ENCODE measurements at regions not wholly inside any gene's neighbourhood (a gene's known extent, or its start where the extent isn't known, plus 50 kb on each side); places are given as distances from the start of the nearest gene placed in this dataset.

DNA sequence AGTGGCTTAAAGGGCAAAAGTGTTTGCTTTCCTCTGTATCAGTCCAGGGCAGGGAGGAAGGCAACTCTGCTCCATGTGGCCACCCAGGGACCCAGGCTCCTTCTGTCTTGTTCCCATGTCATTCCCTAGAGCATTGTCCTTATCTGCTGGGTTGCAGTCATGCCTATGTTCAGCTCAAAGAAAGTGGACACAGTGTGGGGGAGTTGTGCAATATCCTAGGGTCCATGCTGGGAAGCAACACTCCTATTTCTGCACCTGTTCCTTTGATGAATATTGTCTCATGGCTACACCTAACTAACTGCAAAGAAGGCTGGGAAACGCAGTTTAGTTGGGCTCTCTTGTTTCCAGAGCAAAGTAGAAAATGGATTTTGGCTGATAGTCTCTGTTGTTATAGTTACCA is 107.0 kb upstream of the OTUD4 start:
- Histone ChIP-seq H3K4me3 (ENCODE audit: insufficient read length, low read depth) (no peak overlapping the region), H3K9ac (ENCODE audit: insufficient read length, low read depth) (no peak overlapping the region), H3K9me3 (ENCODE audit: insufficient read depth, low read length) (no peaks in the 10 kb centered on the region), H3K36me3 (ENCODE audit: insufficient read depth, insufficient read length, low read length) (no peaks in the 10 kb centered on the region), H3K4me1 (ENCODE audit: insufficient read depth, insufficient read length) (no peaks in the 10 kb centered on the region), H3K27me3 (ENCODE audit: insufficient read depth, insufficient read length) (no peaks in the 10 kb centered on the region)
- no peak for DNase-seq (ENCODE audit: low read depth, low spot score)
- TF ChIP-seq SUZ12 (IDR thresholded peaks at IDR 0.05; ENCODE audit: extremely low read depth, insufficient read depth, insufficient read length) (no peak), ZNF274 (IDR thresholded peaks at IDR 0.05; ENCODE audit: low read depth, low read length) (no peak), YY1 (IDR thresholded peaks at IDR 0.05; ENCODE audit: insufficient read depth, insufficient read length) (no peak)

DNA sequence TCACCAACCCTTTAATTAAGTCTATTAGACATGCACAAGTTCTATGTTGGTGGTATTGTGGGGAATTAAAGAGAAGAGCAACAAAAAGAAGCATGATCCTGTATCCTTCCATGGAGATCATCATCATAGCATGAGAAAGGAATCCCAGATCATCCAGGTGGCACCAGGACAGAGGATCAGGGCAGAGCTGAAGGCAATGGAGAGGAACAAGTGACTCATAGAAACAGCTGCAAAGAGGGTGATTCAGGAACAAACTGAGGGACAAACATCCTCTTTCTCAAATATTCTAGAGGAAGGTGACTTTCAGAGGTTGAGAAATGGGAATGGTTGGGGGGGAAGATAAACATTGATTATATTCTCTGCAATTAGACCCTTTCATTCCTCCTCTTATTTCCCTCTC is 105.5 kb upstream of the OTUD4 start:
- Histone ChIP-seq H3K36me3 (ENCODE audit: insufficient read depth, insufficient read length, low read length) (no peaks in the 10 kb centered on the region), H3K4me3 (ENCODE audit: insufficient read length, low read depth) (no peak overlapping the region), H3K27me3 (ENCODE audit: insufficient read depth, insufficient read length) (no peaks in the 10 kb centered on the region), H3K9me3 (ENCODE audit: insufficient read depth, low read length) (no peaks in the 10 kb centered on the region), H3K4me1 (ENCODE audit: insufficient read depth, insufficient read length) (no peaks in the 10 kb centered on the region), H3K9ac (ENCODE audit: insufficient read length, low read depth) (no peak overlapping the region)
- DNase-seq (ENCODE audit: low read depth, low spot score) = no peak
- TF ChIP-seq ZNF274 (IDR thresholded peaks at IDR 0.05; ENCODE audit: low read depth, low read length) (no peak), SUZ12 (IDR thresholded peaks at IDR 0.05; ENCODE audit: extremely low read depth, insufficient read depth, insufficient read length) (no peak), YY1 (IDR thresholded peaks at IDR 0.05; ENCODE audit: insufficient read depth, insufficient read length) (no peak)

DNA sequence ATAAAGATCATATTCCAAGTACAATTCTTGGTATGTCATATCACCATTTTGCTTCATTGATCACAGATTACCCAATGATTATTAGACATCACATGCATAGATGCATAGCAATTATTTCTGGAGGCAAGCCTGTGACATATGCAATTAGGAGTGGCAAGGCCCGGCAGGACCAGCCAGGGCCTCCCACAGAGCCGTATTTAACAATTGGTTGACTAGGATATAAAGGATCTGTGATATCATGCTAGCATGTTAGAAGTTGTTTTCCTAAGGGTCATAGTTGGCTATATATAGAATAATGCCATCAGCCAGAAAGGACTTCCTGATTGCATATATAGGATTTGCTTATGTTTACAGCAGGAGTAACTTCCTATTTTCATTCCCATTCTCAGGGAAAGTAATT is 103.5 kb upstream of the OTUD4 start:
- Histone ChIP-seq H3K9ac (ENCODE audit: insufficient read length, low read depth) (no peak overlapping the region), H3K4me3 (ENCODE audit: insufficient read length, low read depth) (no peak overlapping the region), H3K27me3 (ENCODE audit: insufficient read depth, insufficient read length) (no peaks in the 10 kb centered on the region), H3K9me3 (ENCODE audit: insufficient read depth, low read length) (no peaks in the 10 kb centered on the region), H3K4me1 (ENCODE audit: insufficient read depth, insufficient read length) (no peaks in the 10 kb centered on the region), H3K36me3 (ENCODE audit: insufficient read depth, insufficient read length, low read length) (no peaks in the 10 kb centered on the region)
- no peak for DNase-seq (ENCODE audit: low read depth, low spot score)
- TF ChIP-seq SUZ12 (IDR thresholded peaks at IDR 0.05; ENCODE audit: extremely low read depth, insufficient read depth, insufficient read length) = no peak
- no peak for TF ChIP-seq YY1 (IDR thresholded peaks at IDR 0.05; ENCODE audit: insufficient read depth, insufficient read length)
- TF ChIP-seq ZNF274 (IDR thresholded peaks at IDR 0.05; ENCODE audit: low read depth, low read length) = no peak

DNA sequence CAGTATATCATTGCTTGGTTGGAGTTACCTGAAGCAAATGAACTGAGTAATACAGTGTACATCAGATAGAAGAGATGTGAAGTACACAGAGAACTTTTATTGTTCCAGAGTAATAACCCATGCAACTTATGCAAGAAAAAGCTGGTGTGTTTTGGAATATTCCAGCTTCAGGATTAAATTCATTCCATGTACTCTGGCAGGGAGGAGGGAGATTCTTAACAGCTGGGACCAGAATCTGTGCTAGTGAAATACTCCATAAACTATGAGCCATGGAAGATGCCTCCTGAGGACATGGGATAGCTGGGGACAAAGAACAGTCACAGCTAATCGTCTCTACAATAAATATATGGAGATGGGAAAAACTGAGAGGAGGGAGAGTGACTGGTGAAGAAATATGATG is 101.6 kb upstream of the OTUD4 start:
- DNase-seq (ENCODE audit: low read depth, low spot score) = no peak
- no peaks in the 10 kb centered on the region for H3K27me3 ChIP-seq (ENCODE audit: insufficient read depth, insufficient read length)
- no peak overlapping the region for H3K4me3 ChIP-seq (ENCODE audit: insufficient read length, low read depth)
- H3K9me3 ChIP-seq (ENCODE audit: insufficient read depth, low read length) = no peaks in the 10 kb centered on the region
- H3K9ac ChIP-seq (ENCODE audit: insufficient read length, low read depth) = no peak overlapping the region
- TF ChIP-seq YY1 (IDR thresholded peaks at IDR 0.05; ENCODE audit: insufficient read depth, insufficient read length) (no peak), ZNF274 (IDR thresholded peaks at IDR 0.05; ENCODE audit: low read depth, low read length) (no peak), SUZ12 (IDR thresholded peaks at IDR 0.05; ENCODE audit: extremely low read depth, insufficient read depth, insufficient read length) (no peak)
- no peaks in the 10 kb centered on the region for H3K36me3 ChIP-seq (ENCODE audit: insufficient read depth, insufficient read length, low read length)
- H3K4me1 ChIP-seq (ENCODE audit: insufficient read depth, insufficient read length) = no peaks in the 10 kb centered on the region

DNA sequence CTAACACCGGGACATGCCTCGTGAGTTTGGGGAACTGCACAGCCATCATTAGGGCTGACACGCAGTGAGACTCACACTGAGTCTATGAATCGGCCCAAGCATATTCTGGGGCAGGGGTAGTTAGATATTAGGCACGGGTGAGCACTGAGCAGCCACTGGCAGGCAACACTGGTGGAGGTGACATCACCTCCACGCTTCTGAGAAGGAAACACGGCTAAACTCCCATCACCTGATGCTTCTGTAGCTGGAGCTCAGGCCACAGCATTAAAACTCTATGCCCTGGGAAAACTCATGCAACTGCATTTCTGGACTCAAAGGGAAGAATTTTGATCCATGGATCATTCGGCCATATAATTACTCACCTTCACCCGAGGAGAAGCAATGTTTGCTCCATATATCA is 100.8 kb upstream of the OTUD4 start:
- Histone ChIP-seq H3K36me3 (ENCODE audit: insufficient read depth, insufficient read length, low read length) (no peaks in the 10 kb centered on the region), H3K4me1 (ENCODE audit: insufficient read depth, insufficient read length) (no peaks in the 10 kb centered on the region), H3K9me3 (ENCODE audit: insufficient read depth, low read length) (no peaks in the 10 kb centered on the region), H3K27me3 (ENCODE audit: insufficient read depth, insufficient read length) (no peaks in the 10 kb centered on the region), H3K9ac (ENCODE audit: insufficient read length, low read depth) (no peak overlapping the region), H3K4me3 (ENCODE audit: insufficient read length, low read depth) (no peak overlapping the region)
- DNase-seq (ENCODE audit: low read depth, low spot score) = no peak
- no peak for TF ChIP-seq YY1 (IDR thresholded peaks at IDR 0.05; ENCODE audit: insufficient read depth, insufficient read length)
- TF ChIP-seq ZNF274 (IDR thresholded peaks at IDR 0.05; ENCODE audit: low read depth, low read length) = no peak
- no peak for TF ChIP-seq SUZ12 (IDR thresholded peaks at IDR 0.05; ENCODE audit: extremely low read depth, insufficient read depth, insufficient read length)

DNA sequence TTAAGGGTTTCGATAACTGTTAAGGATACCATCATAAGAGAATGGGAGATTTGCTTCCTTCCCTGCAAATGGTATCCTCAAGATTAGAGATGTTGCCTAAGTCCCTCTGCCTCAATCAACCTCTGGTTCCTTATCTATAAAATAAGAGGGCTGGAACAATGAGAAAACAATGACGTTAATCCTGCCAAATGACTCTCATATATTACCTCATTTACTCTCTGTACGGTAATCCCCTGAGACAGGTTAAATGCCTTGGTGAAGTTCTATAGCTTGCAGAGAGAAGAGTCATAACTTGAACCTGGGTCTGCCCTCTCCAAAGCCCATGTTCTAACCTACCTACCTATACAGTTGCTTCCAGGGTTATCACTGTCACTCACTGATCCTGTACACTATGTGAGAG is 100.2 kb upstream of the OTUD4 start:
- Histone ChIP-seq H3K4me3 (ENCODE audit: insufficient read length, low read depth) (no peak overlapping the region), H3K27me3 (ENCODE audit: insufficient read depth, insufficient read length) (no peaks in the 10 kb centered on the region), H3K9ac (ENCODE audit: insufficient read length, low read depth) (no peak overlapping the region), H3K36me3 (ENCODE audit: insufficient read depth, insufficient read length, low read length) (no peaks in the 10 kb centered on the region), H3K9me3 (ENCODE audit: insufficient read depth, low read length) (no peaks in the 10 kb centered on the region), H3K4me1 (ENCODE audit: insufficient read depth, insufficient read length) (no peaks in the 10 kb centered on the region)
- TF ChIP-seq SUZ12 (IDR thresholded peaks at IDR 0.05; ENCODE audit: extremely low read depth, insufficient read depth, insufficient read length) (no peak), ZNF274 (IDR thresholded peaks at IDR 0.05; ENCODE audit: low read depth, low read length) (no peak), YY1 (IDR thresholded peaks at IDR 0.05; ENCODE audit: insufficient read depth, insufficient read length) (no peak)
- no peak for DNase-seq (ENCODE audit: low read depth, low spot score)

DNA sequence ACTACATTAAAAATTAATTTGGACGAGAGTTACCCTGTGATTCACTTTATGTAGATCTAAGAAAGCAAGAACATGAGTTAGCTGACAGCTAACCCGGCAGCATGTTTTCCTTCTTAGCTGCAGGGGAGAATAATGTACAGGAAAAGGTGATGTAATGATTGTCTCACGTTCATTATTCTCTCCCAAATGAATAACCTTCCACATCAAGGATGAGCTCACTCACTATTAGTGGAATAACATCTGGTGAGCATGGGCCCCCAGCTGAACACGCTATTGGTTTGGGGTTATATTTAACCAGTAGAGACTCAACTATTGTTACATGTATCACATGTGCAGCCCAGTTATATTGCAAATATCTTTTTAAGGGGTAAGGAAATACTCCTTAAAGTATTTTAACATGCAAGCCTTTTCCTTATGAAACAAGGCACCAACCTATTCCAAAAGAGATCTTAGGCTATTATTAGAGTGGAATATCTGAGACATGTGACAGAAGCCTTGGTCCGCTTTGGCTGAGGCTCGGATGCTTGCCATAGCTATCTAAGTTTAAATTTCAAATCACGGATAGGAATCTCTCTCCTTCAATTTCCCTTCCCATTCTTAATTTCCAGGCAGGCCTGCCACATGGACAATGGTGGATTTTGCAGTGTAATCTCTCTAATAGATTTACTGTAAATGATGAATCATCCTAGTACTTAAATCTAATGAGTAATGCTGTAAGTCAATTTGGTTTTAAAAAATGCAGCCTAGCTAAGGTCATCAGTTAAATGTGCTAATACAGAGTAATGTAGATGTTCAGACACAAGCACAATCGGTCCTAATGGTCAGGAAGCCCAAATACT is 99.0 kb upstream of the OTUD4 start:
- Histone ChIP-seq H3K9me3 (ENCODE audit: insufficient read depth, low read length) (no peaks in the 10 kb centered on the region), H3K4me1 (ENCODE audit: insufficient read depth, insufficient read length) (no peaks in the 10 kb centered on the region), H3K9ac (ENCODE audit: insufficient read length, low read depth) (no peak overlapping the region), H3K4me3 (ENCODE audit: insufficient read length, low read depth) (no peak overlapping the region), H3K36me3 (ENCODE audit: insufficient read depth, insufficient read length, low read length) (no peaks in the 10 kb centered on the region), H3K27me3 (ENCODE audit: insufficient read depth, insufficient read length) (no peaks in the 10 kb centered on the region)
- TF ChIP-seq YY1 (IDR thresholded peaks at IDR 0.05; ENCODE audit: insufficient read depth, insufficient read length) (no peak), ZNF274 (IDR thresholded peaks at IDR 0.05; ENCODE audit: low read depth, low read length) (no peak), SUZ12 (IDR thresholded peaks at IDR 0.05; ENCODE audit: extremely low read depth, insufficient read depth, insufficient read length) (no peak)
- DNase-seq (ENCODE audit: low read depth, low spot score) = no peak

Measured in NT2/D1 (cell line).